ENCODE measurements at regions not wholly inside any gene's neighbourhood (a gene's known extent, or its start where the extent isn't known, plus 50 kb on each side); places are given as distances from the start of the nearest gene placed in this dataset.

DNA sequence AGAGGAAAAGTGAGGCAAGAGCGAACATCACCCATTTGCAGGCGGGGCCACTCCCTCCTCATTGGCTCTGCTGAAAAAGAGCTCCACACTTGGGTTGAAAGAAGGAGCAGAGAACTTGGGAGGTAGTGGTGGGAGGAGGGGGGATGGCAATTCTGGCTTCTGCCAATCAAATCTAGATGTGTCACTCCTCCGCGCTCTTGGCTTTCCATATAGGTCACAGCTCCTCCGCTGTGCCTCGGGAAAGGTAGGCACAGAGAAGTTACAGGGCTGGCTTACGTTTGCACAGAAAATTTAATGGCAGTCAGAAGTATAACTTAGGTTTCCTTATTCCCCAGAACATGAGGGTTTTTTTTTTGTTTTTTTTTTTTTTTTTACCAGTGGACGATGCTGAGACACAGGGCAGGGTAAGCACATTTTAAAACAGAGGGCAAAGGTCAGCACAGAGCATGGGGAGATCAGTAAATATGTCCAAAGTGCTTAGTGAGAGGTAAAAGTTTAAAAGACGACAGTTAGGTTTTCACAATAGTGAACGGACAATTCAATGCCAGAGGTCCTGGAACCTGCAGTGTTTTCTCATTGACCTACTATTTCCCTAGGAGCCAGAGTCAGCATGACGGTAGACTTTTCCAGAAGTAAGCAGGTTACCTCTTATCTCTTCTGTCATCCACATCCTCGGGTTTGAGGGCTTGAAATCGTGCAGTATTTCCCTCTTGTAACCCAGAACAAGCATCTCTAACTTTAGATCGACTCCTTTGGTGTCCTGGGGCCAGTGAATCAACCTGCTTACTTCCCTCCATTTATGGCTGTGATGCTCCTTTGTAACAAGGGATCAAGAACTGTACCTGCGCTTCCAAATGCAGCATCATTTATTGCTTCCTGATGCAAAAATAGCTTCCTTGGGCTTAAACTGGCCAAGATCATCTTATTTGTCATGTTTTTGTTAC is 258.9 kb upstream of the PROX1 start:
- Mint-ChIP-seq H3K27me3 (ENCODE audit: insufficient read depth) (no peaks in the 10 kb centered on the region; the same call in none of the 2 replicates), H3K4me3 (no peak overlapping the region), H3K27ac (no peak overlapping the region), H3K36me3 (ENCODE audit: low read depth) (no peaks in the 10 kb centered on the region), H3K9me3 (peaks cover 37% of the 10 kb centered on the region), H3K4me1 (ENCODE audit: low read depth) (no peaks in the 10 kb centered on the region)
- DNase-seq: no peak
- TF ChIP-seq, protein P1, sequence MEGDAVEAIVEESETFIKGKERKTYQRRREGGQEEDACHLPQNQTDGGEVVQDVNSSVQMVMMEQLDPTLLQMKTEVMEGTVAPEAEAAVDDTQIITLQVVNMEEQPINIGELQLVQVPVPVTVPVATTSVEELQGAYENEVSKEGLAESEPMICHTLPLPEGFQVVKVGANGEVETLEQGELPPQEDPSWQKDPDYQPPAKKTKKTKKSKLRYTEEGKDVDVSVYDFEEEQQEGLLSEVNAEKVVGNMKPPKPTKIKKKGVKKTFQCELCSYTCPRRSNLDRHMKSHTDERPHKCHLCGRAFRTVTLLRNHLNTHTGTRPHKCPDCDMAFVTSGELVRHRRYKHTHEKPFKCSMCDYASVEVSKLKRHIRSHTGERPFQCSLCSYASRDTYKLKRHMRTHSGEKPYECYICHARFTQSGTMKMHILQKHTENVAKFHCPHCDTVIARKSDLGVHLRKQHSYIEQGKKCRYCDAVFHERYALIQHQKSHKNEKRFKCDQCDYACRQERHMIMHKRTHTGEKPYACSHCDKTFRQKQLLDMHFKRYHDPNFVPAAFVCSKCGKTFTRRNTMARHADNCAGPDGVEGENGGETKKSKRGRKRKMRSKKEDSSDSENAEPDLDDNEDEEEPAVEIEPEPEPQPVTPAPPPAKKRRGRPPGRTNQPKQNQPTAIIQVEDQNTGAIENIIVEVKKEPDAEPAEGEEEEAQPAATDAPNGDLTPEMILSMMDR (IDR thresholded peaks at IDR 0.05): no peak

DNA sequence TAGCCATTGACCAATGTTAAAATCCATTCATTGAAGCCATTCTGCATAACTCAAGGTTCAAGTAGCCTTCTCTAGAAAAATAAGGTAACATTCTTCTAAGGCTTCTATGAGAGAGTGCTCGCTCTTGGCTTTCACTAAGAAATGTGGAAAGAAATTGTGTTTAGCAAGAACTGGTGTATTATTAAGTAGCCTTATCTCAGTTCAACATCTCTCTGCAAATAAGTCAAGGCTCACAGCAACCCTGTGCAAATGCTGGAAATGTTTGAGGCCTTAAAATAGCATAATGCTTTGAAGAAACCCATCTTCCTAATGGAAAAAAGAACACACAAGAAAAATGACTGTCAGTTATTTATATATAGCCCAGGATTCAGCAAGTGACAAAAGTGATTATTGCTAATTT is 254.1 kb upstream of the PROX1 start:
- TF ChIP-seq, protein P1 (IDR thresholded peaks at IDR 0.05): no peak
- no peak overlapping the region for H3K27ac Mint-ChIP-seq
- H3K4me1 Mint-ChIP-seq (ENCODE audit: low read depth): no peaks in the 10 kb centered on the region
- DNase-seq: no peak
- no peaks in the 10 kb centered on the region; the same call in 1 of the 2 replicates for H3K36me3 Mint-ChIP-seq (ENCODE audit: low read depth)
- no peak overlapping the region for H3K4me3 Mint-ChIP-seq
- H3K27me3 Mint-ChIP-seq (ENCODE audit: insufficient read depth): no peaks in the 10 kb centered on the region
- H3K9me3 Mint-ChIP-seq: peaks cover 16% of the 10 kb centered on the region

DNA sequence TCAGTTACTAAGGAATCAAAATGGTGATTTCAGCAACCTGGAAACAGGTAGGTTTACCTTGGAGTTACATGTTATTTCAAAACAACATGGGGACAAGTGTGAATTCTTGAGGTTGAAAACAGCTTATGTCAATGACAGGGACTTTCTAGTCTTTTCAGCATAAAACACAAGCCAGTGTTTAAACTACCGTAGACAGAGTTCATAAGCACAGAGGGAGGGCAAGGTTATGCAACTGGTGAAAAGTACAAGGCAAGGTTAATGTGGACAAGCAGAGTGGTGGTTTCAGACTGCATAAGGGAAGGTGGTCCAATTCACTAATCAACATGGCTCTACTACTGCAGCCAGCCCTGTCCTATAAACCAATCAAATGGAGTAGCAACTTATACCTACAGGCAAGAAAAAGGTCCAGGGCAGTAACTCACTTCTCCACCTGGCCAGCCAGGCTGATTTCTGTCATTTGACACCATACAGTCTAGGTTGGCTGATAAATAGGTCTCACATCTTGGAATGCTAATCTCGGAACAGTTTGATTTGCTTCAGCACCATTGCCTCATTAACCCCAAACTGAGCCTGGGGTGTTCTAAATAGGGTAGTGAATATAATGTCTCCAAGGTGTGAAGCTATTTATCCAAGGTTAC is 250.3 kb upstream of the PROX1 start:
- Mint-ChIP-seq H3K36me3 (ENCODE audit: low read depth) (no peaks in the 10 kb centered on the region; the same call in 1 of the 2 replicates), H3K4me1 (ENCODE audit: low read depth) (no peaks in the 10 kb centered on the region), H3K27me3 (ENCODE audit: insufficient read depth) (no peaks in the 10 kb centered on the region), H3K4me3 (no peak overlapping the region), H3K9me3 (peaks cover 19% of the 10 kb centered on the region), H3K27ac (no peak overlapping the region)
- no peak for DNase-seq
- TF ChIP-seq, protein P1 (IDR thresholded peaks at IDR 0.05): no peak

DNA sequence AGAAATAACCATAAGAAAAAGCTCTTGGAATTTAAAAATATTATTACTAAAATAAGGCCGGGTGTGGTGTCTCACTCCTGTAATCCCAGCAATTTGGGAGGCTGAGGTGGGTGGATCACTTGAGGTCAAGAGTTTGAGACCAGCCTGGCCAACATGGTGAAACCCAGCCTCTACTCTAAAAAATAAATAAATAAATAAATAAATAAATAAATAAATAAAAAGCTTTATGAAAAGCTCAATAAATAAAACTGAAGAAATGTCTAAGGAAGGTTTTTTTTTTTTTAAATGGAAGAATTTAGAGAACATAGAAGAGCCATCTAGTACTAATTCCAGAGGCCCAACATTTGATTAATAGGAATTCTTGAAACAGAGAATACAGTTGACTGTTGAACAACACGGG is 249.1 kb upstream of the PROX1 start:
- H3K27ac Mint-ChIP-seq: no peak overlapping the region
- DNase-seq: no peak
- no peaks in the 10 kb centered on the region; the same call in 1 of the 2 replicates for H3K36me3 Mint-ChIP-seq (ENCODE audit: low read depth)
- H3K9me3 Mint-ChIP-seq: peaks cover 26% of the 10 kb centered on the region
- TF ChIP-seq, protein P1 (IDR thresholded peaks at IDR 0.05): no peak
- no peaks in the 10 kb centered on the region for H3K27me3 Mint-ChIP-seq (ENCODE audit: insufficient read depth)
- no peaks in the 10 kb centered on the region for H3K4me1 Mint-ChIP-seq (ENCODE audit: low read depth)
- H3K4me3 Mint-ChIP-seq: no peak overlapping the region

DNA sequence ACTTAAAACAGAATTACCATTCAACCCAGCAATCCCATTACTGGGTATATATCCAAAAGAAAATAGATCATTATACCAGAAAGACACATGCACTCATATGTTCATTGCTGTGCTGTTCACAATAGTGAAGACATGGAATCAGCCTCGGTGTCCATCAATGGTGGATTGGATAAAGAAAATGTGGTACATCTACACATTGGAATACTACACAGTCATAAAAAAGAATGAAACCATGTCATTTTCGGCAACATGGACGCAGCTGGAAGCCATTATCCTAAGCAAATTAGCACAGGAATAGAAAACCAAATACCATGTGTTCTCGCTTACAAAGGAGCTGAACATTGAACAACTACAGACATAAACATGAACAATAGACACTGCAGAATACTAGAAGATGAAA is 244.8 kb upstream of the PROX1 start:
- no peak for DNase-seq
- H3K4me3 Mint-ChIP-seq: no peak overlapping the region
- H3K36me3 Mint-ChIP-seq (ENCODE audit: low read depth): no peaks in the 10 kb centered on the region
- no peaks in the 10 kb centered on the region for H3K27me3 Mint-ChIP-seq (ENCODE audit: insufficient read depth)
- no peaks in the 10 kb centered on the region for H3K4me1 Mint-ChIP-seq (ENCODE audit: low read depth)
- H3K27ac Mint-ChIP-seq: no peak overlapping the region
- H3K9me3 Mint-ChIP-seq: peaks cover 20% of the 10 kb centered on the region
- TF ChIP-seq, protein P1 (IDR thresholded peaks at IDR 0.05): no peak

Data from HFFc6 (cell line).